T-cell (primary cell): ENCODE measurements at regions not wholly inside any gene's neighbourhood (a gene's known extent, or its start where the extent isn't known, plus 50 kb on each side); places are given as distances from the start of the nearest gene placed in this dataset.

Experiments
- ATAC-seq, 4 experiments: fragments of 200-7000 bp in 3 of 4; fragments of 150-1000 bp in 1 of 4; cut with Tn5 transposase; replicated peaks in 1 of 4; 1 replicate in 3 of 4; 2 replicates in 1 of 4; pipeline ENCODE4 v1.10.0; 2021; ENCODE audit warnings: moderate library complexity in 3 of 4, mild to moderate bottlenecking in 2 of 4, moderate number of reproducible peaks in 1 of 4
- CTCF ChIA-PET, 2 donors: fragments of 300-600 bp; sonication (Branson Sonifier 250); formaldehyde crosslinking; loops; one replicate each; lab custom pipeline; 2022; ENCODE audit warnings: antibody characterized with exemption in 2 of 2; lab: Charles Lee
- POLR2A ChIA-PET, 2 donors: fragments of 300-600 bp; sonication (Branson Sonifier 250); formaldehyde crosslinking; loops; one replicate each; lab custom pipeline; 2022; ENCODE audit warnings: antibody characterized with exemption in 2 of 2; lab: Charles Lee
- DNase-seq, 35 experiments: peaks; one replicate each; pipeline versions ENCODE4 v3.0.0 to v3.0.0-alpha.2; 2013 to 2023
- H3K27ac ChIP-seq: one replicate; pipeline ENCODE4 v1.5.1; 2013; ENCODE audit warnings: low read length
- H3K27me3 ChIP-seq, 2 experiments: replicated peaks in 1 of 2; 1 replicate in 1 of 2; 2 replicates in 1 of 2; pipeline versions ENCODE4 v1.6.1 to v1.7.0; 2013; ENCODE audit warnings: low read length in 1 of 2, mixed read lengths in 1 of 2; ENCODE audit not compliant: control insufficient read depth in 2 of 2, insufficient read depth in 2 of 2; ENCODE audit errors: extremely low read depth in 1 of 2
- H3K36me3 ChIP-seq, 2 donors: 1 replicate in 1 of 2; 2 replicates in 1 of 2; pipeline versions ENCODE4 v1.6.1 to v1.7.0; 2013; ENCODE audit warnings: low read length in 1 of 2; ENCODE audit not compliant: control insufficient read depth in 2 of 2, insufficient read depth in 1 of 2; ENCODE audit errors: extremely low read depth in 1 of 2
- H3K4me1 ChIP-seq, 2 experiments: 1 replicate in 1 of 2; 2 replicates in 1 of 2; pipeline versions ENCODE4 v1.6.1 to v1.7.0; 2013; ENCODE audit warnings: low read length in 2 of 2, mixed read lengths in 1 of 2; ENCODE audit not compliant: insufficient read depth in 2 of 2, control insufficient read depth in 1 of 2; ENCODE audit errors: extremely low read depth in 1 of 2
- H3K4me3 ChIP-seq, 2 donors: 1 replicate in 1 of 2; 2 replicates in 1 of 2; pipeline versions ENCODE4 v1.5.1 to v1.7.0; 2013; ENCODE audit warnings: mild to moderate bottlenecking in 2 of 2, low read length in 1 of 2, moderate library complexity in 1 of 2; ENCODE audit not compliant: control insufficient read depth in 1 of 2; ENCODE audit errors: extremely low read depth in 1 of 2
- H3K9me3 ChIP-seq: 2 replicates; pipeline ENCODE4 v1.7.0; 2013
- H3K27ac Mint-ChIP-seq, 2 donors: one replicate each; pipeline ENCODE4 v1.8.0; 2020 to 2021; ENCODE audit warnings: mild to moderate bottlenecking in 2 of 2, mixed read lengths in 2 of 2
- H3K27me3 Mint-ChIP-seq, 2 donors: one replicate each; pipeline ENCODE4 v1.8.0; 2021 to 2022; ENCODE audit warnings: mixed read lengths in 2 of 2
- H3K36me3 Mint-ChIP-seq: one replicate; pipeline ENCODE4 v1.8.0; 2021; ENCODE audit warnings: mixed read lengths
- H3K4me1 Mint-ChIP-seq, 3 donors: one replicate each; pipeline ENCODE4 v1.8.0; 2020 to 2022; ENCODE audit warnings: mixed read lengths in 3 of 3, mild to moderate bottlenecking in 1 of 3
- H3K4me3 Mint-ChIP-seq, 3 donors: one replicate each; pipeline ENCODE4 v1.8.0; 2020 to 2022; ENCODE audit warnings: mild to moderate bottlenecking in 3 of 3, mixed read lengths in 3 of 3, moderate library complexity in 3 of 3
- H3K9me3 Mint-ChIP-seq, 3 donors: one replicate each; pipeline ENCODE4 v1.8.0; 2020 to 2022; ENCODE audit warnings: mixed read lengths in 3 of 3
- WGBS: methylation state at CpG from one replicate; pipeline ENCODE4 v1.1.5; 2013; ENCODE audit warnings: missing lambda C conversion rate; ENCODE audit not compliant: insufficient coverage; 5-methylcytosine and 5-hydroxymethylcytosine counted together

DNA sequence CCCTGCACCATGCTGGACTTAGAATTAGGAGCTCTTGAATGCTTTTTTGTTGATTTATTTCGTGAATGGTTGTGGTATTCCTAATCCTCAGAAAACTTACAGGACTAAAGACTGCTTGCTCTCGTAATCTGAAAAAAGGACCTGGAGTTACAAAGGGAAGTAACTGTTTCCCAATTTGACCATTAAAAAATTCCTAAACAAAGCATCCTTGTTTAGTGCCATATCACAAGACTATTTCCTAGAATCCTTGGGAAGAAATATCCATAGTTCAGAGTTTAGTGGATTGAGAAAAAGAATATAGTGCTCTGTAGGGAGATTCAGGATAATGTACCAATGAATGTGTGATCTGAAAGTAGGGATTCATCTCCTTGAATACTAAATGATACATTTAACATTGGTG lies 186.8 kb downstream of the NDFIP2 start:
- Mint-ChIP-seq H3K36me3 (no peaks in the 10 kb centered on the region), H3K4me1 (no peaks in the 10 kb centered on the region), H3K27ac (no peak overlapping the region), H3K9me3 (no peaks in the 10 kb centered on the region), H3K4me3 (no peak overlapping the region), H3K27me3 (peaks cover 0 to 3% of the 10 kb centered on the region in 2 donors)
- Histone ChIP-seq H3K9me3 (no peaks in the 10 kb centered on the region), H3K4me1 (no peaks in the 10 kb centered on the region), H3K4me3 (no peak overlapping the region), H3K27ac (no peak overlapping the region), H3K27me3 (no peaks in the 10 kb centered on the region), H3K36me3 (no peaks in the 10 kb centered on the region)
- CTCF ChIA-PET, result no interaction called here
- POLR2A ChIA-PET, result interaction anchor here in 1 of 2 donors (0.6 kb wide), 1 partner anchor 77 kb away, joined by 3 read pairs; no protein-coding TSS in a partner anchor
- WGBS, result no CpG with 5 or more reads among the region's 2 CpGs
- ATAC-seq (no peak), DNase-seq (no peak)

DNA sequence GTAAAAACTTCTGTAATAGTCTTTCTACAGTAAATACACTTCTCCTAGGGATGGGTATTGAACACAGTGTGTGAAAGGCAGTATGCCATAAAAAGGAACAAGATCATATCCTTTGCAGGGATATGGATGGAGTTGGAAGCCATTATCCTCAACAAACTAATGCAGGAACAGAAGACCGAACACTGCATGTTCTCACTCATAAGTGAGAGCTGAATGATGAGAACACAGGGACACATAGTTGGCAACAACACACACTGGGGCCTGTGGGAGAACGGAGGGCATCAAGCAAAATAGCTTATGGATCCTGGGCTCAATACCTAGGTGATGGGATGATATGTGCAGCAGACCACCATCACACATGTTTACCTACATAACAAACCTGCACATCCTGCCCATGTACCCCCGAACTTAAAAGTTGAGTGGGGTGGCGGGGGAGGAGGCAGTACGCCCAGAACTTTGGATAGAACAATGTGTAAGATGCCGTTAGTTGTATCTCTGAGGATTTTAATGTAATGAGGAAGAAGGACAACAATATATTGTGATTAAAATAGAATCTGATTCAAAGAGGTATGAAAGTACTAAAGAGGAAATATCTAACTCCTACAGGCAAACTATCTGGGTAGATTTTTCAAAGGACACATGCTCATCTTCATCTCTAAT lies 183.2 kb downstream of the NDFIP2 start:
- Mint-ChIP-seq H3K27me3 (peaks cover 3% of the 10 kb centered on the region in 2 donors), H3K4me3 (no peak overlapping the region), H3K36me3 (no peaks in the 10 kb centered on the region), H3K9me3 (no peaks in the 10 kb centered on the region), H3K4me1 (no peaks in the 10 kb centered on the region), H3K27ac (no peak overlapping the region)
- ChIA-PET POLR2A (no interaction called here), CTCF (no interaction called here)
- no peak for DNase-seq
- Histone ChIP-seq H3K9me3 (no peaks in the 10 kb centered on the region), H3K4me3 (no peak overlapping the region), H3K27me3 (no peaks in the 10 kb centered on the region), H3K27ac (no peak overlapping the region), H3K4me1 (no peaks in the 10 kb centered on the region), H3K36me3 (no peaks in the 10 kb centered on the region)
- no CpG with 5 or more reads among the region's 6 CpGs for WGBS
- ATAC-seq, result no peak

DNA sequence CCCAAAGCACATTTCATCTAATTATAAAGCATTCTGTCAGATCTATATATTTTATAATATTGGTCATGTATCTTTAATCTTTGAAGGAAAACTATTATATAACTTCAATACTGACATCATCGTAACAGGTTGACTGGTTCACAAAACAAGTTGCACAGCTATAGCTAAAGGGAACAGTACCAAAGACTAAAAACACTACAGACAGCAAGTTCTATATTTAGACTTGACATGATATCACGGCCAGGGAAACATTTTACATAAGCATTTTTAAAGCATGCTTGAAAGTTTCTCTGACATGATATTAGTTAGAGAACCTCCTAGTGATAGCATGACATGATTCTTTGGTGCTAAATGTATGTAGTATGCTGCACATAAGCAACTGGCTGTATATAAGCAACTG lies 182.5 kb downstream of the NDFIP2 start:
- Histone ChIP-seq H3K4me3 (no peak overlapping the region), H3K4me1 (no peaks in the 10 kb centered on the region), H3K9me3 (no peaks in the 10 kb centered on the region), H3K36me3 (no peaks in the 10 kb centered on the region), H3K27me3 (peaks cover 0 to 3% of the 10 kb centered on the region in 2 experiments), H3K27ac (no peak overlapping the region)
- H3K9me3 Mint-ChIP-seq, result no peaks in the 10 kb centered on the region
- H3K4me1 Mint-ChIP-seq, result no peaks in the 10 kb centered on the region
- no peak for ATAC-seq
- no peak overlapping the region for H3K4me3 Mint-ChIP-seq
- no peaks in the 10 kb centered on the region for H3K36me3 Mint-ChIP-seq
- ChIA-PET CTCF (no interaction called here), POLR2A (no interaction called here)
- no CpG with 5 or more reads among the region's 2 CpGs for WGBS
- H3K27me3 Mint-ChIP-seq, result peaks cover 5 to 6% of the 10 kb centered on the region in 2 donors
- no peak for DNase-seq
- H3K27ac Mint-ChIP-seq, result no peak overlapping the region

DNA sequence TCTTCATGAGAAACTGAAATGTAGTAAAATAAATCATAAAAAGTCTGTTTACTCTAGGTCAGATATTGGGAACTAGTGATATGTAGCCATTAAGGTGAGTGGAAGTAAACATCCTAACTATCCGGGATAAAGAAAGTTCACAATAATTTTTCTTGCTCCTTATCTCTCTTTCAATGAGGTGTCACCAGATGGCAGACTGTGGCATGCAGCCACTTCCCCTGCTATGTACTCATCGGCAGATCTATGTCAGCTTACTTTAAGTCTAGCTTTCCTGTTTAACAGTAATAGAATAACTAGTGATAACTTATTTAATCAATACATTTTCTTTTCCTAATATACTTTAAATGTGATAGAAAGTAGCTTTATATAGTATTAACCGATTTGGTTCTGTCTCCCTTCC lies 181.9 kb downstream of the NDFIP2 start:
- no peak overlapping the region for H3K4me3 Mint-ChIP-seq
- no peaks in the 10 kb centered on the region for H3K9me3 Mint-ChIP-seq
- peaks cover 5 to 6% of the 10 kb centered on the region in 2 donors for H3K27me3 Mint-ChIP-seq
- no peaks in the 10 kb centered on the region for H3K4me1 Mint-ChIP-seq
- ChIA-PET POLR2A (no interaction called here), CTCF (interaction anchor here in 1 of 2 donors (0.6 kb wide), 1 partner anchor 1626 kb away, joined by 3 read pairs; no protein-coding TSS in a partner anchor)
- ATAC-seq (no peak), DNase-seq (no peak)
- no peak overlapping the region for H3K27ac ChIP-seq
- no peak overlapping the region for H3K4me3 ChIP-seq
- WGBS, result no CpG with 5 or more reads among the region's 3 CpGs
- no peak overlapping the region for H3K27ac Mint-ChIP-seq
- no peaks in the 10 kb centered on the region for H3K36me3 ChIP-seq
- no peaks in the 10 kb centered on the region for H3K9me3 ChIP-seq
- no peaks in the 10 kb centered on the region for H3K36me3 Mint-ChIP-seq
- no peaks in the 10 kb centered on the region for H3K4me1 ChIP-seq
- peaks cover 0 to 3% of the 10 kb centered on the region in 2 experiments for H3K27me3 ChIP-seq

DNA sequence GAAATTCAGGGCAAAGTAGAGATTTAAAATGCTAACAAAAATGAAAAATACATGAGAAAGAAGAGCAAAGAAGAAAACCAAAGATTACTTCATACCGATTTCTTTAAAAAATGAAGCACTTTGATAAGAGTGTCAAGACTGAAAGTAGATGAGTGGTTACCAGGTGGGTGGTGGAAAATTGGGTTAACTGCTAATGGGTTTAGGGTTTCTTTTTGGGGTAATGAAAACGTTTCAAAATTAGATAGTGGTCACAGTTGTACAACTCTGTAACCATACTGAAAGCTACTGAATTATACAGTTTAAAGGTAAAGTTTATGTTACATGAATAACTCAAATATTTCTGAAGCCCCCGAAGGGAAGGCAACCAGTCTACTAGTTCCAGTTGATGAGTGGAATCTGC lies 179.4 kb downstream of the NDFIP2 start:
- Histone ChIP-seq H3K27ac (no peak overlapping the region), H3K27me3 (peaks cover 0 to 5% of the 10 kb centered on the region in 2 experiments), H3K4me1 (no peaks in the 10 kb centered on the region), H3K36me3 (no peaks in the 10 kb centered on the region), H3K4me3 (no peak overlapping the region), H3K9me3 (no peaks in the 10 kb centered on the region)
- no peak overlapping the region for H3K4me3 Mint-ChIP-seq
- POLR2A ChIA-PET, result no interaction called here
- H3K27ac Mint-ChIP-seq, result no peak overlapping the region
- H3K36me3 Mint-ChIP-seq, result no peaks in the 10 kb centered on the region
- H3K27me3 Mint-ChIP-seq, result peaks cover 12% of the 10 kb centered on the region in 2 donors
- no CpG with 5 or more reads among the region's 3 CpGs for WGBS
- no peaks in the 10 kb centered on the region for H3K9me3 Mint-ChIP-seq
- ATAC-seq (no peak), DNase-seq (no peak)
- H3K4me1 Mint-ChIP-seq, result no peaks in the 10 kb centered on the region
- CTCF ChIA-PET, result interaction anchor here in 1 of 2 donors (0.6 kb wide), 1 partner anchor 10 kb away, joined by 3 read pairs; no protein-coding TSS in a partner anchor

DNA sequence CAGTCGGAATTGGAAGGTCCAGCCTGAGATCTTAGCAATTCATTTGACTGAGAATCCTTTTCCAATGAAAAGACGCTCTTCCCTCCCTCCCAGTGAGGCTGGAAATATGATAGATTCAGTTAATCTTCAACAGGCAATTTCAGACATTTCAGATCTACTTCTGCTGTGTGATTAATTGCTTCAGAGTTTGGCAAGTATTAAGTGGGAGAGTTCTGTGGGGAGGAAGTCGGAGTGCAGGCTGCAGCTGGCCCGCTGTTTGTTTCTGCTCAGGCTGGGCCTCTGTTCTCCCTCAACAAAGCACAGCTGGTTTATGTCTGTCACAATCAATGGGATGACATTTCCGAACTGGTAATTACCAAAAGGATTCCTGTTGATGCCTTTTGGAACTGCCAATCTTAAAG lies 178.2 kb downstream of the NDFIP2 start:
- Mint-ChIP-seq H3K9me3 (no peaks in the 10 kb centered on the region), H3K36me3 (no peaks in the 10 kb centered on the region), H3K4me3 (no peak overlapping the region), H3K4me1 (no peaks in the 10 kb centered on the region), H3K27me3 (peaks cover 12% of the 10 kb centered on the region in 2 donors), H3K27ac (no peak overlapping the region)
- CTCF ChIA-PET, result no interaction called here
- ATAC-seq (no peak), DNase-seq (no peak)
- H3K27ac ChIP-seq, result no peak overlapping the region
- WGBS, result no CpG with 5 or more reads among the region's 5 CpGs
- H3K4me1 ChIP-seq, result no peaks in the 10 kb centered on the region
- H3K36me3 ChIP-seq, result no peaks in the 10 kb centered on the region
- peaks cover 0 to 5% of the 10 kb centered on the region in 2 experiments for H3K27me3 ChIP-seq
- no peak overlapping the region for H3K4me3 ChIP-seq
- POLR2A ChIA-PET, result no interaction called here
- H3K9me3 ChIP-seq, result no peaks in the 10 kb centered on the region
